ENCODE measurements at regions not wholly inside any gene's neighbourhood (a gene's known extent, or its start where the extent isn't known, plus 50 kb on each side); places are given as distances from the start of the nearest gene placed in this dataset.

- no peak overlapping the region for H2AFZ ChIP-seq (ENCODE audit: low read depth, low read length, severe bottlenecking)
- TF ChIP-seq EZH2phosphoT487 (conservative IDR thresholded peaks at IDR 0.05; ENCODE audit: low read length): no peak
- TF ChIP-seq, protein P1, sequence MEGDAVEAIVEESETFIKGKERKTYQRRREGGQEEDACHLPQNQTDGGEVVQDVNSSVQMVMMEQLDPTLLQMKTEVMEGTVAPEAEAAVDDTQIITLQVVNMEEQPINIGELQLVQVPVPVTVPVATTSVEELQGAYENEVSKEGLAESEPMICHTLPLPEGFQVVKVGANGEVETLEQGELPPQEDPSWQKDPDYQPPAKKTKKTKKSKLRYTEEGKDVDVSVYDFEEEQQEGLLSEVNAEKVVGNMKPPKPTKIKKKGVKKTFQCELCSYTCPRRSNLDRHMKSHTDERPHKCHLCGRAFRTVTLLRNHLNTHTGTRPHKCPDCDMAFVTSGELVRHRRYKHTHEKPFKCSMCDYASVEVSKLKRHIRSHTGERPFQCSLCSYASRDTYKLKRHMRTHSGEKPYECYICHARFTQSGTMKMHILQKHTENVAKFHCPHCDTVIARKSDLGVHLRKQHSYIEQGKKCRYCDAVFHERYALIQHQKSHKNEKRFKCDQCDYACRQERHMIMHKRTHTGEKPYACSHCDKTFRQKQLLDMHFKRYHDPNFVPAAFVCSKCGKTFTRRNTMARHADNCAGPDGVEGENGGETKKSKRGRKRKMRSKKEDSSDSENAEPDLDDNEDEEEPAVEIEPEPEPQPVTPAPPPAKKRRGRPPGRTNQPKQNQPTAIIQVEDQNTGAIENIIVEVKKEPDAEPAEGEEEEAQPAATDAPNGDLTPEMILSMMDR (IDR thresholded peaks at IDR 0.05; ENCODE audit: insufficient read depth, low read length, poor library complexity, severe bottlenecking): no peak
- H3K9me2 ChIP-seq (replicated peaks; ENCODE audit: insufficient read depth, low read length): no peaks in the 10 kb centered on the region
- no peak overlapping the region for H3K4me3 ChIP-seq (ENCODE audit: insufficient read depth, low read length, poor library complexity, severe bottlenecking)
- no peak overlapping the region for H3K9ac ChIP-seq (ENCODE audit: low read length)
- H3K9me3 ChIP-seq (ENCODE audit: insufficient read depth, low read length): no peaks in the 10 kb centered on the region
- no peak overlapping the region for H3K4me2 ChIP-seq (ENCODE audit: low read depth, low read length, poor library complexity, severe bottlenecking)
- H3K27ac ChIP-seq (ENCODE audit: low read depth, low read length): no peak overlapping the region
- no peaks in the 10 kb centered on the region for H3K36me3 ChIP-seq (ENCODE audit: low read length)
- H3K79me2 ChIP-seq (ENCODE audit: insufficient read depth, low read length): no peaks in the 10 kb centered on the region
- H3K27me3 ChIP-seq (ENCODE audit: low read length): no peaks in the 10 kb centered on the region
- no peaks in the 10 kb centered on the region for H3F3A ChIP-seq (ENCODE audit: insufficient read depth)
- H4K20me1 ChIP-seq (ENCODE audit: low read depth, low read length): no peaks in the 10 kb centered on the region
These were observed 58.1 kb upstream of the PLEKHG1 start for GRCh38 chr6:150541576-150541975.

- H3K27ac ChIP-seq (ENCODE audit: low read depth, low read length): no peak overlapping the region
- H3K4me3 ChIP-seq (ENCODE audit: insufficient read depth, low read length, poor library complexity, severe bottlenecking): no peak overlapping the region
- no peaks in the 10 kb centered on the region for H3F3A ChIP-seq (ENCODE audit: insufficient read depth)
- H3K9me3 ChIP-seq (ENCODE audit: insufficient read depth, low read length): no peaks in the 10 kb centered on the region
- H4K20me1 ChIP-seq (ENCODE audit: low read depth, low read length): no peaks in the 10 kb centered on the region
- H3K27me3 ChIP-seq (ENCODE audit: low read length): no peaks in the 10 kb centered on the region
- H3K79me2 ChIP-seq (ENCODE audit: insufficient read depth, low read length): no peaks in the 10 kb centered on the region
- no peak overlapping the region for H3K4me2 ChIP-seq (ENCODE audit: low read depth, low read length, poor library complexity, severe bottlenecking)
- TF ChIP-seq EZH2phosphoT487 (conservative IDR thresholded peaks at IDR 0.05; ENCODE audit: low read length): no peak
- TF ChIP-seq, protein P1 (IDR thresholded peaks at IDR 0.05; ENCODE audit: insufficient read depth, low read length, poor library complexity, severe bottlenecking): no peak
- H3K9ac ChIP-seq (ENCODE audit: low read length): no peak overlapping the region
- no peaks in the 10 kb centered on the region for H3K9me2 ChIP-seq (replicated peaks; ENCODE audit: insufficient read depth, low read length)
- H2AFZ ChIP-seq (ENCODE audit: low read depth, low read length, severe bottlenecking): no peak overlapping the region
- H3K36me3 ChIP-seq (ENCODE audit: low read length): no peaks in the 10 kb centered on the region
These were observed 56.5 kb upstream of the PLEKHG1 start for GRCh38 chr6:150543178-150543577.

DNA sequence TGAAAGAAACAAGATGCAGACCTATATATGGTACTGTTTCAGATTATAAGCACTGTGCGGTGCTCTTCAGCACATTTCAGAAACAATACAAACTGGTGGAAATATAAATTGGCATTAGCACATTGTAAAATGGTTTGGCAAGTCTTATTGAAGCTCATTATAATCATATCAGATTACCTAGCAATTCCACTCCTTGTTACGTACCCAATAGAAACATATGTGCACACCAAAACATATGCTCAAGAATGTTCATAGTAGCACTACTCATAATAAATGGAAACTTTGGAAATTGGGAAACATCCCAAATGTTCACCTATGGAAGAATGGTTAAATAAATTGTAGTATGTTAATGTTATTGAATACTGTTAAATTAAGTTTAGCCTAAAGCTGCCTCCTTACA, 54.9 kb upstream of the PLEKHG1 start:
- TF ChIP-seq EZH2phosphoT487 (conservative IDR thresholded peaks at IDR 0.05; ENCODE audit: low read length): no peak
- TF ChIP-seq, protein P1 (IDR thresholded peaks at IDR 0.05; ENCODE audit: insufficient read depth, low read length, poor library complexity, severe bottlenecking): no peak
- H3K4me3 ChIP-seq (ENCODE audit: insufficient read depth, low read length, poor library complexity, severe bottlenecking): no peak overlapping the region
- no peaks in the 10 kb centered on the region for H3K36me3 ChIP-seq (ENCODE audit: low read length)
- no peak overlapping the region for H2AFZ ChIP-seq (ENCODE audit: low read depth, low read length, severe bottlenecking)
- no peaks in the 10 kb centered on the region for H3K9me2 ChIP-seq (replicated peaks; ENCODE audit: insufficient read depth, low read length)
- H4K20me1 ChIP-seq (ENCODE audit: low read depth, low read length): no peaks in the 10 kb centered on the region
- H3K27ac ChIP-seq (ENCODE audit: low read depth, low read length): no peak overlapping the region
- H3K79me2 ChIP-seq (ENCODE audit: insufficient read depth, low read length): no peaks in the 10 kb centered on the region
- H3K9me3 ChIP-seq (ENCODE audit: insufficient read depth, low read length): no peaks in the 10 kb centered on the region
- no peaks in the 10 kb centered on the region for H3K27me3 ChIP-seq (ENCODE audit: low read length)
- H3K9ac ChIP-seq (ENCODE audit: low read length): no peak overlapping the region
- H3K4me2 ChIP-seq (ENCODE audit: low read depth, low read length, poor library complexity, severe bottlenecking): no peak overlapping the region
- H3F3A ChIP-seq (ENCODE audit: insufficient read depth): no peaks in the 10 kb centered on the region
